BE2C (cell line): ENCODE measurements at regions not wholly inside any gene's neighbourhood (a gene's known extent, or its start where the extent isn't known, plus 50 kb on each side); places are given as distances from the start of the nearest gene placed in this dataset.

ENCODE experiments used
- DNase-seq: peaks from one replicate; pipeline ENCODE4 v3.0.0-alpha.2; 2020
- H3K27me3 ChIP-seq: fragments of 250-450 bp; sonication (Bioruptor Pico); 2 replicates; pipeline ENCODE4 v1.5.1; 2020; ENCODE audit warnings: mild to moderate bottlenecking
- H3K36me3 ChIP-seq: fragments of 250-450 bp; sonication (Bioruptor Pico); 2 replicates; pipeline ENCODE4 v1.5.1; 2020; ENCODE audit warnings: mild to moderate bottlenecking
- H3K4me1 ChIP-seq: fragments of 250-450 bp; sonication (Bioruptor Pico); 2 replicates; pipeline ENCODE4 v1.5.1; 2020
- H3K4me3 ChIP-seq: 2 replicates; pipeline ENCODE4 v1.5.1; 2011; ENCODE audit warnings: low read depth, low read length
- H3K9me3 ChIP-seq: fragments of 250-450 bp; sonication (Bioruptor Pico); 2 replicates; pipeline ENCODE4 v1.5.1; 2020
- CTCF ChIP-seq: IDR thresholded peaks from 2 replicates; pipeline ENCODE4 v1.5.1; 2012; ENCODE audit warnings: mild to moderate bottlenecking, low read depth, low read length

DNA sequence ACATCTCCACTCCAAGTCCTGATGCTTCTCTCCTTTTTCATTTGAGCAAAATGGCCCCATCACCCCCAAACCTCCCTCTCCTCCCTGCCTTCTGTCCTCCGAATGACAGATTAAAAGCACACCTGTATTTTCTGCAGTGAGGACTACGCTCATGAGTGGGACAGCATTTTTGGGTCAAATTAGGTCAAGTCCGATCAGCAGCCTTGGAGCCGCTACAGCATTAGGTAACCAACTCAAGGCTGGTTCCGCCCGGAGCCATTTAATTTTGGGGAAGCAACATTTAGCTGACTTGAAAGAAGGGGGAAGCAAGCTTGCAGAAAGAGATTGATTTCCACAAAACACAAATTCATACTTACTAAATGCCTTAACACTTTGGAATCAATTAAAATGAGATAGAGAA, 324.1 kb upstream of the CDH5 start:
- no peaks in the 10 kb centered on the region for H3K4me1 ChIP-seq
- H3K4me3 ChIP-seq: no peak overlapping the region
- H3K9me3 ChIP-seq: no peaks in the 10 kb centered on the region
- TF ChIP-seq CTCF: no peak
- no peaks in the 10 kb centered on the region for H3K27me3 ChIP-seq
- no peaks in the 10 kb centered on the region for H3K36me3 ChIP-seq
- no peak for DNase-seq

- no peak for DNase-seq
- no peaks in the 10 kb centered on the region for H3K36me3 ChIP-seq
- no peaks in the 10 kb centered on the region for H3K9me3 ChIP-seq
- no peaks in the 10 kb centered on the region for H3K27me3 ChIP-seq
- no peak for TF ChIP-seq CTCF
- H3K4me3 ChIP-seq: no peak overlapping the region
- no peaks in the 10 kb centered on the region for H3K4me1 ChIP-seq
Measured at GRCh38 chr16:66041907-66042306, 324.6 kb upstream of the CDH5 start.

DNA sequence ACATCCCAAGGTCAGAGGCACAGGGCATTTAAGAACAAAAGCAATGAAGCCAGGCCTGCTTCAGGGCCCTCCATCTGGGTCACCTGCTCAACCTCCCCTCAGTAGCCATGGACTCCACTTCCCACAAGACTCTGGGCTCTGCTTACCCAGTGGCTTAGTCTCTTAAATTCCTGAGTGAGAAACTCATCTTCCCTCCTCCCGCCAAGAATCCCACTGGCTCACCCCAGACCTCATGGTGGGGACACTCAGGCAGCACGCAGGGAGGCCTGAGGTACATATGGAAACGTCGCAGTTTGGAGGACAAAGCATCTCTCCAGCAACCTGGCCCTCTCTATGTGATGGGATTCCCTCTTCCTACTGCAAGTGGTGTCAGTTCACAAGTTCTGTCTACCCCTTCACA, 326.7 kb upstream of the CDH5 start:
- no peaks in the 10 kb centered on the region for H3K27me3 ChIP-seq
- TF ChIP-seq CTCF: no peak
- H3K4me1 ChIP-seq: no peaks in the 10 kb centered on the region
- no peaks in the 10 kb centered on the region for H3K36me3 ChIP-seq
- DNase-seq: no peak
- H3K9me3 ChIP-seq: no peaks in the 10 kb centered on the region
- H3K4me3 ChIP-seq: no peak overlapping the region

- Histone ChIP-seq H3K4me3 (no peak overlapping the region), H3K4me1 (no peaks in the 10 kb centered on the region), H3K36me3 (no peaks in the 10 kb centered on the region), H3K9me3 (no peaks in the 10 kb centered on the region), H3K27me3 (no peaks in the 10 kb centered on the region)
- DNase-seq: no peak
- TF ChIP-seq CTCF: no peak
Measured at GRCh38 chr16:66036793-66037715, 329.4 kb upstream of the CDH5 start.

- H3K27me3 ChIP-seq: no peaks in the 10 kb centered on the region
- H3K4me3 ChIP-seq: no peak overlapping the region
- H3K9me3 ChIP-seq: no peaks in the 10 kb centered on the region
- H3K36me3 ChIP-seq: no peaks in the 10 kb centered on the region
- no peak for DNase-seq
- no peak for TF ChIP-seq CTCF
- H3K4me1 ChIP-seq: no peaks in the 10 kb centered on the region
Measured at GRCh38 chr16:66036184-66036583, 330.3 kb upstream of the CDH5 start.

GRCh38 chr16:66035096-66035495, 331.4 kb upstream of the CDH5 start:
- no peak for DNase-seq
- H3K9me3 ChIP-seq: no peaks in the 10 kb centered on the region
- no peak for TF ChIP-seq CTCF

More at GRCh38 chr16:66035096-66035495, 331.4 kb upstream of the CDH5 start:
- Histone ChIP-seq H3K4me1 (no peaks in the 10 kb centered on the region), H3K4me3 (no peak overlapping the region), H3K27me3 (no peaks in the 10 kb centered on the region), H3K36me3 (no peaks in the 10 kb centered on the region)
